COR-L47 (cell line): ENCODE measurements at regions not wholly inside any gene's neighbourhood (a gene's known extent, or its start where the extent isn't known, plus 50 kb on each side); places are given as distances from the start of the nearest gene placed in this dataset.

Source experiments
- DNase-seq: peaks from one replicate; lab custom pipeline; 2025; lab: John Stamatoyannopoulos, UW

- no peak for DNase-seq
Observed at GRCh38 chr12:92032101-92032500, 113.5 kb downstream of the BTG1 start.

GRCh38 chr12:92030618-92031017, 115.0 kb downstream of the BTG1 start:
- no peak for DNase-seq

GRCh38 chr12:92029902-92030586, 115.6 kb downstream of the BTG1 start:
- no peak for DNase-seq

DNA sequence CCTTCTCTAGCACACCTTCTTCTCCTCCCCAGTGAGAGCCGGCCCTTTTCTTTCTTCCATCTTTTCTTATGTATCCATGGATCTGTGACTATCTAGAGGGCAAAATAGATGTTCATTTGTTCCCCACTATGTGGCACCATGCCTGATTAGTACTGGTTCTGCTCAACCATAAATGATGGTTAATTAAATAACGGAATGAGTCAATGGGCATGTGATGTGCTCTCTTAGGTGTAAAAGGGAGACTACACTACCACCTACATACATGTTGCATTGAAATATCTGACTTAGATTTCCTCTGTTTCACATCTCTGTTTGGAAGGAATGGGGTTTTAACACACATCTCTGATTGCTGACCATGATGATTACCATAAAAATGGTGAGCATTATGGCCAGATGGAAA, 116.5 kb downstream of the BTG1 start:
- no peak for DNase-seq

DNA sequence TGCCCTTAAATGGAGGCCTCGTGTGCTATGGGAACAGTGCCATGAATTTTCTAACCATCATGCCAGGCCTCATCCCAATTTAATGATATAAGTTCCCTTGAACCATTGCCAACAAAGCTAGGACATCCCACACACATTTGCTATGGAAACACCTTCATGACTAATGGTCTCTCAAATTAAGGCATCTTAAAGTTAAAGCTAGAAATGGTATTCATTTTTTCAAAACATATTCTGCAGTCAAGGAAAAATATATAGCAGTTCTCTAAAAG, 117.3 kb downstream of the BTG1 start:
- no peak for DNase-seq

- no peak for DNase-seq
Observed at GRCh38 chr12:92027701-92028440, 117.8 kb downstream of the BTG1 start.

- DNase-seq = no peak
Observed at GRCh38 chr12:92027243-92027642, 118.4 kb downstream of the BTG1 start.

DNA sequence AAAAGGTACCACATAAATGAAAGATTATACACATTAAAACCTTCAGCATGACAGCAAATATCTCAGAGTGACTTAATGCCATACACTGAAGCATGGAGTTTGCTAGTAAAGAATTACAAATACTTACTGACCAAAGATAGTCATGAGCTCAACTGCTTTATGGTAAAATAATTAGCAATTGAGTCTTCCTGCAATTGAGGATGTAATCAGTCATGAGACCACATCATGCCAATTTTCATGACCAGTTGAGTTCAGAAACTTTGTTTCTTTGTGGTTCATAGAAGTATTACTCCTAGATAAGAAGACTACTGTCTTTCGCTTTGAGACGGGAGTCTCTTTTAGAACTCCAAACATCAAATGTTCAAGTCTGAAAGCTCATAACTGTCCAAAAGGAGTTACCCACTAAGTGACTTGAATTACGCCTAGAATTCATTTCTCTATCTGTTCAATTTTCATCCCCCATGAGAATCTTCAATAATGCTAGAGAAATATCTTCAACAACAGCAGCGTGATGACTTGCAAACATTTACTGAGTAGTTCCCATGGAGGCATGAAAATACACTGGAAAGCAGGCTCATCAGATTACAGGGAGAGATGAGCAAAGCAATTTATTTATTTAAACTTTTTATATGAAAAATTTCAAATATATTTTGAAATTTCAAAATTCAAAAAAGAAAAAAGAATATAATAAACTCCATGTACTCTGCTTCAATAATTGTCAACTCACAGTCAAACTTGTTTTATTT, 120.0 kb downstream of the BTG1 start:
- no peak for DNase-seq

- no peak for DNase-seq
Observed at GRCh38 chr12:92022093-92022492, 123.6 kb downstream of the BTG1 start.

DNA sequence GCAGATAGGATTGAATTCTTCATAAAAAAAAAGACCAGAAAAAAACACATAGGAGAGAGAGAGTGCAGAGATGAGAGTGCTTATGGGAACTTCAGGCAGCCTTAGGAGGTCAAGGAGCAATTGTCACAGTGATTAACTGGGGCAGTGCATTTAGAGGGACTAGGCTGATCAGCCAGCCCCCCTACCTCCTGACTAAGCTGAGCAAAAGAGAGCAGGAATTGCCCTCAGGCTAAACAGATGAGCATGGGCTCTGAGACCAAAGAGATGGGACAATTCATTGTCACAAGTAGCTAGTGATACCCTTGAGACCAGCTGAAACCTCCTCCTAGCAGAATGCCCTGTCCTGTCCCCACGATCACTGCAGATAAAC, 124.0 kb downstream of the BTG1 start:
- DNase-seq = no peak

GRCh38 chr12:92020983-92021665, 124.5 kb downstream of the BTG1 start:
- DNase-seq = no peak

DNA sequence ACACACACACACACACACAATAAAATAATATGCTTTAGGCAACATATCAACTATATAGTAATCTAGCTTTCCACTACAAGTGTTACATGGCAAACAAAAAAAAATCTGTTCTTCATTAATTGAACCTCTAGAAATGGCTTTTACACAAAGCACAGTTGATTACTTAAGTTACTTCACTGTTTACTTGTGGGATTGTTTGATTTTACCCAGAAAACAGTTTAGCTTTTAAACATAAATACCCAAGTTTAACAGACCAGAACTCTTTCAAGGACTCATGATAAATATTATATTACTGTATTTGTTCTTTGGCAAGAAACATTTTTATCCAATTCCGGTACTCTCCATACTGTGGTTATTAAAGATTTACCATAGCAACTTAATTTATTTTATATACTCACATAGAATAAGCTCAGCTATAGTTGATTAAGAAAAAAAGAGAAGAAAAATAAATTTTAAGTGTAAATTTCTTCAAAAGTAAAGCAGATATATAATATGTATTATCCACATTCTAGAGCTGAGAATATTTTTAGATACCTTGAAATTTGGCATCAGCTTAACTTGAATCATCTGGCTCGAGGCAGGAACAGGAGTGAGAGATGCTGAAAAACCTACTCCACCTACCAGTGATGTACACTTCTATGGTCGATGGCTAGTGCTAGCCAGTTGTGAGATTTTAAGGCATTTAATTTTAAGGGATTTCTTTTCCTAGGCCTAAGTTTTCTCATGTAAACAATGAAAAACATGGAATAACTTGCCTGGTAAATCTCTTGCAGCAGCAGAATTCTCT, 126.0 kb downstream of the BTG1 start:
- DNase-seq = no peak

- no peak for DNase-seq
Observed at GRCh38 chr12:92012691-92013090, 133.0 kb downstream of the BTG1 start.

GRCh38 chr12:92010853-92011701, 134.6 kb downstream of the BTG1 start:
- no peak for DNase-seq

DNA sequence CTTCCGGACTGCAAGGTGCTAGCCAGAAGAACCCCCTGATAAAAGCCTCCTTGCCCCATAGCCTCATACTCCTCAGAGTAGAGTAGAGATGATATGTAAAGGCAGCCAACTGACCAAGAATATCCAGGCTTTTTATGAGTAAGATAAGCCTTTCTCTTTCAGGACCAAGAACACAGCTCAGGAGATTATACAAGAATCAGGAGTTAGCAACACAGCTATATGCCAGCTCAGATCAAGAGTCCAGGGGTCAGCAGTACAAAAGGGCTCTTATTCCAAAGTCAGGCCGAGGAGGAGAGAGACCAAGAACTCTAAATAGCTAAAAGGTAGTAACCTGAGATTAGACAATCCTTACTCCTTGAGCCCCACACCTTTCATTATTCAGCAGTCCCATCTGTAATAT, 135.3 kb downstream of the BTG1 start:
- no peak for DNase-seq

DNA sequence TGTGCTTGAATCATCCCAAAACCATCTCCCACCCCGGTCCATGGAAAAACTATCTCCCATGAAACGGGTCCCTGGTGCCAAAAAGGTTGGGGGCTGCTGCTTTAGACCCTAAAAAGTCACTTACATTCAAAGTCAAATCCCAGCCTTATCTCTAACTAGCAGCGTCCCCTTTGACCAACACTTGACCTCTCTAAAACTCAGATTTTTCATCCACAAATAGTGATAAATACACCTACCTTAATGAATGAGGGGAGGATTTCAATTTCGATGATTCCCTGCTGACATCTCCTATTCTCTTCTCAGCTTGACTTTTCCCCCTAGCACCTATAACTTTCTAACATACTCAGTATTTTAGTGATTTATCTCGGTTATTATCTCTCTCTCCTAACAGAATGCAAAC, 137.3 kb downstream of the BTG1 start:
- no peak for DNase-seq

GRCh38 chr12:92007787-92008186, 137.9 kb downstream of the BTG1 start:
- DNase-seq = no peak

- DNase-seq = no peak
Observed at GRCh38 chr12:92003701-92004100, 141.9 kb downstream of the BTG1 start.

DNA sequence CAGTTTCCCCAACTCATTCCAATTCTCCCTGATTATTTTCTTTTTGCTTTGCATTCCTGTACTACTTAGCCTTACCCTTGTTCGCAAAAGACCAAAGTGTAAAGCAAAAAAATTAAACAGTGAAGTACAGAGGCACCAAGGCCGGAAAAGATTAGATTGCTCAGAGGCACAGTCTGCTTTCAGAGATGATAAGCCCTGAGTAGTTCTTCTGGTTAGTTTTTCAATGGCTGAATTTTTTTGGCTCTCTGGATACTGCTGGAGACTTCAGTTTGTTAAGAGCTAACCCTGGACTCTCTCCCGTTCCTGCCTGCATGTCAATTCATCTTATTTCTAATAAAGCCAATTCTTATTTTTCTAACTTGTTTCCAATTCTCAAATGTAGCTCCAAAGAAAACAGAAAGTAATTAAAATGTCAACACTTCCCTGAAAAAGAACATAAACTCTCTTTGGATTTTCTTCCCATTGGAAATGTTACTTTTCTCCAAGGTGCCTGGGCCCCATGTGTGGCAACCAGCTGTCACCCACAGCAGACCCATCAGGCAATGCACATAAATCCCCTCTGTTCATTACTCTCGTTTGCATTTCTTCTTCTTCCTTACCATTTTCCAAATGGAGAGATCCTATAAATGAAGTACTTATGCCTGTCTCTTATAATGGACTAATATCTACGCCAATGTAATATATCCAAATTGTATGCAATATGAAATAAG, 142.8 kb downstream of the BTG1 start:
- no peak for DNase-seq

- DNase-seq = no peak
Observed at GRCh38 chr12:92002195-92002649, 143.4 kb downstream of the BTG1 start.
